GM12878 (cell line): ENCODE measurements at regions not wholly inside any gene's neighbourhood (a gene's known extent, or its start where the extent isn't known, plus 50 kb on each side); places are given as distances from the start of the nearest gene placed in this dataset.

Experiments
- BHLHE40 ChIP-seq, 2 experiments: fragments of 450-650 bp in 1 of 2; IDR thresholded peaks; 2 replicates each; pipeline ENCODE4 v1.6.1; 2011 to 2017; ENCODE audit warnings: low read depth in 2 of 2, borderline replicate concordance in 1 of 2, improper control_type of control experiment in 1 of 2, low read length in 1 of 2, mild to moderate bottlenecking in 1 of 2
- CHD1 ChIP-seq: IDR thresholded peaks from 2 replicates; pipeline ENCODE4 v1.6.1; 2012; ENCODE audit warnings: low read depth, low read length, improper control_type of control experiment
- EP300 ChIP-seq, 2 experiments: fragments of 150-350 bp in 1 of 2; IDR thresholded peaks; 2 replicates each; pipeline ENCODE4 v1.6.1; 2011 to 2012; ENCODE audit warnings: low read depth in 2 of 2, low read length in 2 of 2, borderline replicate concordance in 1 of 2, improper control_type of control experiment in 1 of 2, inconsistent platforms in 1 of 2; ENCODE audit not compliant: control insufficient read depth in 1 of 2
- FOXM1 ChIP-seq: IDR thresholded peaks from 2 replicates; pipeline ENCODE4 v1.6.1; 2012; ENCODE audit warnings: low read depth, mild to moderate bottlenecking, inconsistent platforms, low read length, moderate library complexity
- IKZF1 ChIP-seq: fragments of 450-650 bp; conservative IDR thresholded peaks from 2 replicates; pipeline ENCODE4 v1.6.1; 2017; ENCODE audit warnings: antibody characterized with exemption, mild to moderate bottlenecking
- IRF4 ChIP-seq: IDR thresholded peaks from 2 replicates; pipeline ENCODE4 v1.6.1; 2011; ENCODE audit warnings: low read depth, low read length
- MYC ChIP-seq: IDR thresholded peaks from 2 replicates; pipeline ENCODE4 v1.6.1; 2011; ENCODE audit warnings: mild to moderate bottlenecking, low read length, moderate library complexity, inconsistent platforms; ENCODE audit not compliant: insufficient read depth, insufficient replicate concordance, insufficient read length, severe bottlenecking
- SMC3 ChIP-seq: IDR thresholded peaks from 2 replicates; pipeline ENCODE4 v1.6.1; 2011; ENCODE audit warnings: low read length, improper control_type of control experiment, borderline replicate concordance
- SRF ChIP-seq, 2 experiments: IDR thresholded peaks; 2 replicates each; pipeline ENCODE4 v1.6.1; 2011; ENCODE audit warnings: low read depth in 2 of 2, low read length in 2 of 2, mild to moderate bottlenecking in 1 of 2, moderate library complexity in 1 of 2
- ZZZ3 ChIP-seq: IDR thresholded peaks from 2 replicates; pipeline ENCODE4 v1.6.1; 2011; ENCODE audit warnings: low read depth; ENCODE audit not compliant: control insufficient read depth, insufficient read length
- TF ChIP-seq, protein P1 (sequence below): fragments of 450-650 bp; IDR thresholded peaks from 2 replicates; pipeline ENCODE4 v1.6.1; 2017; ENCODE audit warnings: antibody characterized with exemption, mild to moderate bottlenecking, moderate library complexity
- TF ChIP-seq, protein P2 (sequence below): fragments of 450-650 bp; formaldehyde crosslinking; IDR thresholded peaks from 2 replicates; pipeline ENCODE4 v1.4.0; 2020; ENCODE audit warnings: mild to moderate bottlenecking, moderate library complexity
- TF ChIP-seq, protein P3 (sequence below): fragments of 450-650 bp; IDR thresholded peaks from 2 replicates; pipeline ENCODE4 v1.6.1; 2017; ENCODE audit warnings: mild to moderate bottlenecking, moderate library complexity
- TF ChIP-seq, protein P4 (sequence below), 3 experiments: IDR thresholded peaks in 2 of 3; conservative IDR thresholded peaks in 1 of 3; 2 replicates each; pipeline ENCODE4 v1.5.1; 2011; ENCODE audit warnings: low read depth in 3 of 3, low read length in 3 of 3, mild to moderate bottlenecking in 3 of 3, control low read depth in 2 of 3, moderate library complexity in 2 of 3, inconsistent platforms in 1 of 3, mixed read lengths in 1 of 3; ENCODE audit not compliant: control insufficient read depth in 2 of 3, insufficient read depth in 1 of 3; ENCODE audit errors: extremely low read depth in 1 of 3

DNA sequence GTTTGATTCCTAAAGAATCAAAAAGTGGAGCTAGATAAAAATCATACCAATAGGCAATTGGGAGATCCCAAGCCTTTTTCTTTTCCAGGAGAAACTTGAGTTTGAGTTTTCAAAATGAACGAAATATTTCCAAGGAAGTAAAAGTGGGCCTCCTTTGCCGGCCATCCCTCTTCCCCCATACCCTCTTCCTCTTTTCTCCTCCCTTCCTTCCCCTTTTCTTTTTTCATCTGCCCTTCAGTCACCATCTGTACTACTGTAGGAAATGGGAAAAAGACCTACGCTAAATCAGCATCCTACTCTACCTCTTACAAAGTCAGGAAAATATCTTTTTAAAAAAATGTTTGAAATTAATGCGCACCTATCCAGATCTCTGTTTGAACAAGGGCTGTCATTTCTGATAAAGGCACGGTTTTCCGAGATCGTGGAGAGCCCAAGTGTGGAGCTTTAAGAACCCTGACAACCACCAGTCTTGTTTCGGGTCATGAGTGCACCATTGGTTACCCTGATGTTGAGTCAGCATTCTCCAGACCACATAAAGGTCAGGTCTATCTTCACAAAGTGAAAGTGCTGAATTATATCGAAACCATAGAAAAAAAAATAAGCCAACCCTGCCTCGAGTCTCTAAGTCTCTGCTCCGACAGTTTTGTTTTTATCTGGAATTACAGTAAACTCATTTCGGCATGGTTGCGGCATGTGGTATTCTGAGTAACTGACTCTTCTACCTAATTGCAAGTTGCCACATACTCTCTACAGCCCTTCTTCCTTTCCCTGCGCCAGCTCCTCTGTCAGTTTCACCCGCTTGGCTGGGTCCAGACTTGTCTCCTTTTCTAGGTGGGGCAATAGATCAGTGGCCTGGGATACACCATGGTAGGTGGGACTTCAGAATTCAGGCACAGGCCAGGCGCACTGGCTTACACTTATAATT, 140.2 kb upstream of the KLF3 start (continued):
- TF ChIP-seq, protein P1, sequence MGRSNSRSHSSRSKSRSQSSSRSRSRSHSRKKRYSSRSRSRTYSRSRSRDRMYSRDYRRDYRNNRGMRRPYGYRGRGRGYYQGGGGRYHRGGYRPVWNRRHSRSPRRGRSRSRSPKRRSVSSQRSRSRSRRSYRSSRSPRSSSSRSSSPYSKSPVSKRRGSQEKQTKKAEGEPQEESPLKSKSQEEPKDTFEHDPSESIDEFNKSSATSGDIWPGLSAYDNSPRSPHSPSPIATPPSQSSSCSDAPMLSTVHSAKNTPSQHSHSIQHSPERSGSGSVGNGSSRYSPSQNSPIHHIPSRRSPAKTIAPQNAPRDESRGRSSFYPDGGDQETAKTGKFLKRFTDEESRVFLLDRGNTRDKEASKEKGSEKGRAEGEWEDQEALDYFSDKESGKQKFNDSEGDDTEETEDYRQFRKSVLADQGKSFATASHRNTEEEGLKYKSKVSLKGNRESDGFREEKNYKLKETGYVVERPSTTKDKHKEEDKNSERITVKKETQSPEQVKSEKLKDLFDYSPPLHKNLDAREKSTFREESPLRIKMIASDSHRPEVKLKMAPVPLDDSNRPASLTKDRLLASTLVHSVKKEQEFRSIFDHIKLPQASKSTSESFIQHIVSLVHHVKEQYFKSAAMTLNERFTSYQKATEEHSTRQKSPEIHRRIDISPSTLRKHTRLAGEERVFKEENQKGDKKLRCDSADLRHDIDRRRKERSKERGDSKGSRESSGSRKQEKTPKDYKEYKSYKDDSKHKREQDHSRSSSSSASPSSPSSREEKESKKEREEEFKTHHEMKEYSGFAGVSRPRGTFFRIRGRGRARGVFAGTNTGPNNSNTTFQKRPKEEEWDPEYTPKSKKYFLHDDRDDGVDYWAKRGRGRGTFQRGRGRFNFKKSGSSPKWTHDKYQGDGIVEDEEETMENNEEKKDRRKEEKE, result no peak
- TF ChIP-seq, protein P2, sequence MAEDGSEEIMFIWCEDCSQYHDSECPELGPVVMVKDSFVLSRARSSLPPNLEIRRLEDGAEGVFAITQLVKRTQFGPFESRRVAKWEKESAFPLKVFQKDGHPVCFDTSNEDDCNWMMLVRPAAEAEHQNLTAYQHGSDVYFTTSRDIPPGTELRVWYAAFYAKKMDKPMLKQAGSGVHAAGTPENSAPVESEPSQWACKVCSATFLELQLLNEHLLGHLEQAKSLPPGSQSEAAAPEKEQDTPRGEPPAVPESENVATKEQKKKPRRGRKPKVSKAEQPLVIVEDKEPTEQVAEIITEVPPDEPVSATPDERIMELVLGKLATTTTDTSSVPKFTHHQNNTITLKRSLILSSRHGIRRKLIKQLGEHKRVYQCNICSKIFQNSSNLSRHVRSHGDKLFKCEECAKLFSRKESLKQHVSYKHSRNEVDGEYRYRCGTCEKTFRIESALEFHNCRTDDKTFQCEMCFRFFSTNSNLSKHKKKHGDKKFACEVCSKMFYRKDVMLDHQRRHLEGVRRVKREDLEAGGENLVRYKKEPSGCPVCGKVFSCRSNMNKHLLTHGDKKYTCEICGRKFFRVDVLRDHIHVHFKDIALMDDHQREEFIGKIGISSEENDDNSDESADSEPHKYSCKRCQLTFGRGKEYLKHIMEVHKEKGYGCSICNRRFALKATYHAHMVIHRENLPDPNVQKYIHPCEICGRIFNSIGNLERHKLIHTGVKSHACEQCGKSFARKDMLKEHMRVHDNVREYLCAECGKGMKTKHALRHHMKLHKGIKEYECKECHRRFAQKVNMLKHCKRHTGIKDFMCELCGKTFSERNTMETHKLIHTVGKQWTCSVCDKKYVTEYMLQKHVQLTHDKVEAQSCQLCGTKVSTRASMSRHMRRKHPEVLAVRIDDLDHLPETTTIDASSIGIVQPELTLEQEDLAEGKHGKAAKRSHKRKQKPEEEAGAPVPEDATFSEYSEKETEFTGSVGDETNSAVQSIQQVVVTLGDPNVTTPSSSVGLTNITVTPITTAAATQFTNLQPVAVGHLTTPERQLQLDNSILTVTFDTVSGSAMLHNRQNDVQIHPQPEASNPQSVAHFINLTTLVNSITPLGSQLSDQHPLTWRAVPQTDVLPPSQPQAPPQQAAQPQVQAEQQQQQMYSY, result no peak
- TF ChIP-seq, protein P3, sequence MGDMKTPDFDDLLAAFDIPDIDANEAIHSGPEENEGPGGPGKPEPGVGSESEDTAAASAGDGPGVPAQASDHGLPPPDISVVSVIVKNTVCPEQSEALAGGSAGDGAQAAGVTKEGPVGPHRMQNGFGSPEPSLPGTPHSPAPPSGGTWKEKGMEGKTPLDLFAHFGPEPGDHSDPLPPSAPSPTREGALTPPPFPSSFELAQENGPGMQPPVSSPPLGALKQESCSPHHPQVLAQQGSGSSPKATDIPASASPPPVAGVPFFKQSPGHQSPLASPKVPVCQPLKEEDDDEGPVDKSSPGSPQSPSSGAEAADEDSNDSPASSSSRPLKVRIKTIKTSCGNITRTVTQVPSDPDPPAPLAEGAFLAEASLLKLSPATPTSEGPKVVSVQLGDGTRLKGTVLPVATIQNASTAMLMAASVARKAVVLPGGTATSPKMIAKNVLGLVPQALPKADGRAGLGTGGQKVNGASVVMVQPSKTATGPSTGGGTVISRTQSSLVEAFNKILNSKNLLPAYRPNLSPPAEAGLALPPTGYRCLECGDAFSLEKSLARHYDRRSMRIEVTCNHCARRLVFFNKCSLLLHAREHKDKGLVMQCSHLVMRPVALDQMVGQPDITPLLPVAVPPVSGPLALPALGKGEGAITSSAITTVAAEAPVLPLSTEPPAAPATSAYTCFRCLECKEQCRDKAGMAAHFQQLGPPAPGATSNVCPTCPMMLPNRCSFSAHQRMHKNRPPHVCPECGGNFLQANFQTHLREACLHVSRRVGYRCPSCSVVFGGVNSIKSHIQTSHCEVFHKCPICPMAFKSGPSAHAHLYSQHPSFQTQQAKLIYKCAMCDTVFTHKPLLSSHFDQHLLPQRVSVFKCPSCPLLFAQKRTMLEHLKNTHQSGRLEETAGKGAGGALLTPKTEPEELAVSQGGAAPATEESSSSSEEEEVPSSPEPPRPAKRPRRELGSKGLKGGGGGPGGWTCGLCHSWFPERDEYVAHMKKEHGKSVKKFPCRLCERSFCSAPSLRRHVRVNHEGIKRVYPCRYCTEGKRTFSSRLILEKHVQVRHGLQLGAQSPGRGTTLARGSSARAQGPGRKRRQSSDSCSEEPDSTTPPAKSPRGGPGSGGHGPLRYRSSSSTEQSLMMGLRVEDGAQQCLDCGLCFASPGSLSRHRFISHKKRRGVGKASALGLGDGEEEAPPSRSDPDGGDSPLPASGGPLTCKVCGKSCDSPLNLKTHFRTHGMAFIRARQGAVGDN, result no peak
- TF ChIP-seq IKZF1 (peak; percentile 83), FOXM1 (peak; percentile 88), SRF (IDR thresholded peaks at IDR 0.05; ENCODE audit: low read depth in 2 of 2, low read length in 2 of 2) (no peak), SMC3 (peak; percentile 26; the same call in 1 of the 2 replicates), BHLHE40 (IDR thresholded peaks at IDR 0.05; ENCODE audit: borderline replicate concordance in 1 of 2, low read depth in 2 of 2, low read length in 1 of 2) (peak; percentile 68 to 69; a peak in 2 of 4 replicates), ZZZ3 (no peak), MYC (no peak), EP300 (IDR thresholded peaks at IDR 0.05; ENCODE audit: borderline replicate concordance in 1 of 2, control insufficient read depth in 1 of 2, low read depth in 2 of 2, low read length in 2 of 2) (peak; percentile 46 to 60; a peak in 3 of 4 replicates), CHD1 (no peak), IRF4 (peak; percentile 82)
- TF ChIP-seq, protein P4, sequence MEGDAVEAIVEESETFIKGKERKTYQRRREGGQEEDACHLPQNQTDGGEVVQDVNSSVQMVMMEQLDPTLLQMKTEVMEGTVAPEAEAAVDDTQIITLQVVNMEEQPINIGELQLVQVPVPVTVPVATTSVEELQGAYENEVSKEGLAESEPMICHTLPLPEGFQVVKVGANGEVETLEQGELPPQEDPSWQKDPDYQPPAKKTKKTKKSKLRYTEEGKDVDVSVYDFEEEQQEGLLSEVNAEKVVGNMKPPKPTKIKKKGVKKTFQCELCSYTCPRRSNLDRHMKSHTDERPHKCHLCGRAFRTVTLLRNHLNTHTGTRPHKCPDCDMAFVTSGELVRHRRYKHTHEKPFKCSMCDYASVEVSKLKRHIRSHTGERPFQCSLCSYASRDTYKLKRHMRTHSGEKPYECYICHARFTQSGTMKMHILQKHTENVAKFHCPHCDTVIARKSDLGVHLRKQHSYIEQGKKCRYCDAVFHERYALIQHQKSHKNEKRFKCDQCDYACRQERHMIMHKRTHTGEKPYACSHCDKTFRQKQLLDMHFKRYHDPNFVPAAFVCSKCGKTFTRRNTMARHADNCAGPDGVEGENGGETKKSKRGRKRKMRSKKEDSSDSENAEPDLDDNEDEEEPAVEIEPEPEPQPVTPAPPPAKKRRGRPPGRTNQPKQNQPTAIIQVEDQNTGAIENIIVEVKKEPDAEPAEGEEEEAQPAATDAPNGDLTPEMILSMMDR (IDR thresholded peaks at IDR 0.05 in 2 of 3, conservative IDR thresholded peaks at IDR 0.05 in 1 of 3; ENCODE audit: control insufficient read depth in 2 of 3, extremely low read depth in 1 of 3, insufficient read depth in 1 of 3, low read depth in 3 of 3, low read length in 3 of 3), result no peak
